Transverse colon (tissue), 4 donors: ENCODE measurements at regions not wholly inside any gene's neighbourhood (a gene's known extent, or its start where the extent isn't known, plus 50 kb on each side); places are given as distances from the start of the nearest gene placed in this dataset.
"Not testable (repeated sequence)": the region's sequence is repeated elsewhere in the genome, so short reads cannot be mapped to it uniquely, and the experiment has no call there.

Experiments
- DNase-seq: peaks from one replicate; pipeline ENCODE4 v3.0.0-alpha.2; 2019
- H3K27ac ChIP-seq, 4 donors: fragments of 200-600 bp; sonication (generic); 2 replicates each; pipeline ENCODE4 v1.5.1; 2016 to 2018; ENCODE audit warnings: inconsistent platforms in 4 of 4
- H3K27me3 ChIP-seq: fragments of 200-600 bp; sonication (generic); 2 replicates; pipeline ENCODE4 v1.5.1; 2017; ENCODE audit warnings: inconsistent platforms
- H3K36me3 ChIP-seq, 4 donors: fragments of 200-600 bp; sonication (generic); 2 replicates each; pipeline ENCODE4 v1.5.1; 2017 to 2019; ENCODE audit warnings: inconsistent platforms in 4 of 4
- H3K4me1 ChIP-seq, 4 donors: fragments of 200-600 bp; sonication (generic); 2 replicates each; pipeline ENCODE4 v1.5.1; 2017 to 2020; ENCODE audit warnings: inconsistent platforms in 4 of 4
- H3K4me3 ChIP-seq, 4 donors: fragments of 200-600 bp; sonication (generic); 1 replicate in 1 of 4; 2 replicates in 3 of 4; pipeline versions ENCODE4 v1.5.1 to v1.6.1; 2017 to 2019; ENCODE audit warnings: inconsistent platforms in 4 of 4
- H3K9me3 ChIP-seq, 2 donors: fragments of 200-600 bp; sonication (generic); 2 replicates each; pipeline ENCODE4 v1.5.1; 2017 to 2019; ENCODE audit warnings: inconsistent platforms in 2 of 2
- EP300 ChIP-seq: sonication (generic); formaldehyde crosslinking; IDR thresholded peaks from one replicate; pipeline ENCODE4 v1.6.1; 2017; ENCODE audit warnings: antibody characterized with exemption, low read depth
- POLR2A ChIP-seq: fragments of 450-650 bp; IDR thresholded peaks from one replicate; pipeline ENCODE4 v1.6.1; 2016; ENCODE audit warnings: antibody characterized with exemption, mild to moderate bottlenecking, moderate library complexity
- POLR2AphosphoS5 ChIP-seq, 3 donors: sonication (generic); formaldehyde crosslinking; IDR thresholded peaks; one replicate each; pipeline ENCODE4 v1.6.1; 2016; ENCODE audit warnings: antibody characterized with exemption in 3 of 3
- WGBS, 2 donors: methylation state at CpG; one replicate each; pipeline ENCODE4 v1.1.5; 2018; ENCODE audit warnings: low coverage in 1 of 2; 5-methylcytosine and 5-hydroxymethylcytosine counted together
- in situ Hi-C, 4 donors: fragments of 200-750 bp; cut with MboI; loops; one replicate each; pipeline versions ENCODE4 v1.15.0 to v1.15.1; 2017; ENCODE audit warnings: low sequenced_read_pairs in 3 of 4, low pct_ligation_motif_present in 1 of 4, low pct_unique_long_range_greater_than_20kb in 1 of 4
- intact Hi-C: fragments of 100-400 bp; cut with DNase I; formaldehyde crosslinking; loops from one replicate; pipeline ENCODE4 v1.15.1; 2023; ENCODE audit warnings: low total_unique reads
- TF ChIP-seq, protein P1 (sequence below), 5 experiments: fragments of 200-600 bp in 3 of 5; fragments of 450-650 bp in 2 of 5; sonication (generic) in 3 of 5; IDR thresholded peaks; 1 replicate in 2 of 5; 2 replicates in 3 of 5; pipeline ENCODE4 v1.5.1; 2016 to 2017; ENCODE audit warnings: antibody characterized with exemption in 5 of 5, inconsistent platforms in 3 of 5, mild to moderate bottlenecking in 2 of 5, moderate library complexity in 1 of 5

DNA sequence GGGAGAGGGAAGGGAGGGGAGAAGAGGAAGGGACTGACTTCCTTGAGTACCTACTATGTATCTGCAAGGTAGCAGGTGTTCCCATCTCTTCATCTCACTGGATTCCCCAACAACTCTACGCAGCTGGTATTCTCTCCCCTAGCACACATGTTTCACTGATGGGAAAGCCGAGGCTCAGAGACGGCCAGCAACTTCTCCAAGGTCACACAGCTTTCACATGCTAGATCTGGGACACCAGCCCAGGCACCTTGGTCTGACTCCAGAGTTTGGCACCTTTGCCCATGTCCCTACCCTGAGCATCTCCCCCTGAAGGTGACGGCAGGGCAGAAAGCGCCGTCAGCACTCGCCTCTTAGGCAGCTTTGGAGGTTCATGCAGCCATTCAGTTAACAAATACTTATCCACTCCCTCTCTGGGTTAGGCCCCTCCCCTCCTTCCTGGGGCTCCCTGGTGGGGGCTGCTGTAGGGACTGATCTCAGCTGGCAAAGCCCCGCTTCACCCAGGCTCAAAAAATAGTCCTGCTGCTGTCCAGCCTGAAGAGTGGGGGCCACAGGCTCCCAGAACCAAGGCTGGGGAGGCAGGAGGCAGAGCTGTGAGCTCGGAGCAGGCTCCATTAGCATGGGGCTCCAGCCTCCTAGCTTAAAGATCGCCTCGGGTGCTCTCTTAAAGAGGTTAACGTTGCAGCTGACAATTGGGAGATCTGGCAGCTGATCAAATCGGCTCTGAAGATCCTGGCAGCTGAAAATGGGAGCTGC, 79.4 kb downstream of the IGLL1 start:
- Histone ChIP-seq H3K36me3 (no peaks in the 10 kb centered on the region), H3K27me3 (no peaks in the 10 kb centered on the region), H3K4me1 (no peaks in the 10 kb centered on the region), H3K9me3 (no peaks in the 10 kb centered on the region), H3K4me3 (no peak overlapping the region), H3K27ac (no peak overlapping the region)
- intact Hi-C loops = no loop called here
- no peak for DNase-seq
- TF ChIP-seq POLR2AphosphoS5 (IDR thresholded peaks at IDR 0.05) = no peak
- no peak for TF ChIP-seq POLR2A
- TF ChIP-seq EP300 = no peak
- TF ChIP-seq, protein P1, sequence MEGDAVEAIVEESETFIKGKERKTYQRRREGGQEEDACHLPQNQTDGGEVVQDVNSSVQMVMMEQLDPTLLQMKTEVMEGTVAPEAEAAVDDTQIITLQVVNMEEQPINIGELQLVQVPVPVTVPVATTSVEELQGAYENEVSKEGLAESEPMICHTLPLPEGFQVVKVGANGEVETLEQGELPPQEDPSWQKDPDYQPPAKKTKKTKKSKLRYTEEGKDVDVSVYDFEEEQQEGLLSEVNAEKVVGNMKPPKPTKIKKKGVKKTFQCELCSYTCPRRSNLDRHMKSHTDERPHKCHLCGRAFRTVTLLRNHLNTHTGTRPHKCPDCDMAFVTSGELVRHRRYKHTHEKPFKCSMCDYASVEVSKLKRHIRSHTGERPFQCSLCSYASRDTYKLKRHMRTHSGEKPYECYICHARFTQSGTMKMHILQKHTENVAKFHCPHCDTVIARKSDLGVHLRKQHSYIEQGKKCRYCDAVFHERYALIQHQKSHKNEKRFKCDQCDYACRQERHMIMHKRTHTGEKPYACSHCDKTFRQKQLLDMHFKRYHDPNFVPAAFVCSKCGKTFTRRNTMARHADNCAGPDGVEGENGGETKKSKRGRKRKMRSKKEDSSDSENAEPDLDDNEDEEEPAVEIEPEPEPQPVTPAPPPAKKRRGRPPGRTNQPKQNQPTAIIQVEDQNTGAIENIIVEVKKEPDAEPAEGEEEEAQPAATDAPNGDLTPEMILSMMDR (IDR thresholded peaks at IDR 0.05) = no peak
- 70% methylated on average over 13 of the region's 13 CpGs; no CpG with 5 or more reads in 1 of the 2 donors for WGBS, 2 donors
- in situ Hi-C loops = no loop called here

- Histone ChIP-seq H3K4me3 (no peak overlapping the region), H3K4me1 (no peaks in the 10 kb centered on the region), H3K27ac (no peak overlapping the region), H3K9me3 (no peaks in the 10 kb centered on the region), H3K27me3 (no peaks in the 10 kb centered on the region), H3K36me3 (no peaks in the 10 kb centered on the region)
- intact Hi-C loops = no loop called here
- in situ Hi-C loops = no loop called here
- no peak for DNase-seq
- TF ChIP-seq EP300 = no peak
- no peak for TF ChIP-seq POLR2AphosphoS5 (IDR thresholded peaks at IDR 0.05)
- TF ChIP-seq, protein P1 (IDR thresholded peaks at IDR 0.05) = no peak
- TF ChIP-seq POLR2A = no peak
- WGBS, 2 donors = 86 to 89% methylated on average over 6 to 8 of the region's 8 CpGs
Measured at GRCh38 chr22:23499845-23500500, 80.1 kb downstream of the IGLL1 start.

DNA sequence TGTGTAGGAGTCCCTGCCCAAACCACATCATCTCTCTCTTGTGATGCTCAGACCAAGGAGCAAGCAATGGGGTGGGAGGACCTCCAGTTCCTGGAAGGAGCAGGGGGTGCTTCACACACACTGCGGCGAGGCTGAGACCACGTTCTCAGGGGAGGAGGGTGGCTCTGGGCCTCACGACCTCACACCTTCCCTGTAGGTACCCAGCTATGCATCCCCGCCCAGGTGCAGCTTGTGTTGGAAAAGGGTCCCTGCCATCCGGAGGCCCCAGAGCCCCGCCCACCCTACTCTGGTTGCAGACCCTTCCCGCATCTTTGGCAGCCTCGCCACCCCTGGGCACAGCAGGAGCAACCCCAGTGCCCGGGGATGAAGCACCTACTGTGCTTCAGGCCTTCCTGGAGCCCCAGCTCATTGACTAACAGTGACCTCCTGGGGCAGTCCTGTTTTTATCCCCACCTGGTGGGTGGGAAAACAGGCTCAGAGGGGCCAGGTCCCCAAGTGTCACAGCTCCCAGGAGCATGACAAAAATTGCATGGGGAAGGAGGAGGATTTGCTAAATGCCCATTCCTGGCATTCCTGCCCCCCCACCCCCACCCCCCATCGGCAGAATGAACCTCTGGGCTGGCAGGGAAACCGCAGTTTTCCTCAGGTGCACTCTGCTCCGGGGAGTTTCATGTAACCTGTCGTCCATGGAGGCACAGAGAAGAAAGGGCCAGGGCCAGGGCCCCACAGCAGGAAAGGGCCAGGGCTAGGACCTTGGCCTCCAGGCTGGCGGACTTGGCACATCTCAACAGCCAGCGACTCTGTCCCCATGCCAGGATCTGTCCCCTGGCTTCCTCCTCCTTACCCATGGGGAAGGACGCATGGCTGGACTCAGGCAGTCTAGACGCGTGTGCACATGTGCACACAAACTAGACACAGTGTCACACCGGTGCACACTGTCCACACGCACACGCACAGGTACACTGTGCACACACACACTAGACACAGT, 81.0 kb downstream of the IGLL1 start:
- no peaks in the 10 kb centered on the region for H3K4me1 ChIP-seq
- no peak overlapping the region for H3K4me3 ChIP-seq
- intact Hi-C loops (no loop called here), in situ Hi-C loops (no loop called here)
- no peaks in the 10 kb centered on the region for H3K27me3 ChIP-seq
- H3K9me3 ChIP-seq = no peaks in the 10 kb centered on the region
- no peaks in the 10 kb centered on the region for H3K36me3 ChIP-seq
- no peak for TF ChIP-seq POLR2A
- TF ChIP-seq EP300 = no peak
- TF ChIP-seq POLR2AphosphoS5 (IDR thresholded peaks at IDR 0.05) = no peak
- TF ChIP-seq, protein P1 (IDR thresholded peaks at IDR 0.05) = no peak
- 75 to 100% methylated on average over 1 to 22 of the region's 22 CpGs for WGBS, 2 donors
- DNase-seq = no peak
- H3K27ac ChIP-seq = no peak overlapping the region

DNA sequence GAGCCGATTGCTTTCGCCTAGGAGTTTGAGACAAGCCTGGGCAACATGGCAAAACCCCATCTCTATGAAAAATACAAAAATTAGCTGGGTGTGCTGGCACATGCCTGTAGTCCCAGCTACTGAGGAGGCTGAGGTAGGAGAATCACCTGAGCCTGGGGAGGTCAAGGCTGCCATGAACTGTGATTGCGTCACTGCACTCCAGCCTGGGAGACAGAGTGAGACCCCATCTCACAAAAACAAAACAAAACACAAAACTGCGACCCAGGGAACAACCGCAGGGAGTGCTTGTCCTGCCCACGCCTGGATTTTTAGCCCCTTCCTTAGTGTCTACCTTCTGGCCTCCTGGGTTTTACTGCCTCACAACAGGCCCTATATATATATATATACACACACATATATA, 82.2 kb downstream of the IGLL1 start:
- intact Hi-C loops, H3K36me3 ChIP-seq, DNase-seq, H3K27ac ChIP-seq, H3K27me3 ChIP-seq, H3K9me3 ChIP-seq, in situ Hi-C loops, H3K4me3 ChIP-seq, H3K4me1 ChIP-seq: not testable (repeated sequence)
- 98% methylated on average over 4 to 6 of the region's 6 CpGs for WGBS, 2 donors
